HG02840 (cell line): ENCODE measurements at regions not wholly inside any gene's neighbourhood (a gene's known extent, or its start where the extent isn't known, plus 50 kb on each side); places are given as distances from the start of the nearest gene placed in this dataset.
"Not testable (repeated sequence)": the region's sequence is repeated elsewhere in the genome, so short reads cannot be mapped to it uniquely, and the experiment has no call there.

ENCODE experiments used
- ATAC-seq: cut with Tn5 transposase; IDR thresholded peaks from one replicate; pipeline ENCODE4 v1.9.1; 2021; ENCODE audit warnings: mild to moderate bottlenecking, moderate library complexity, moderate number of reproducible peaks; ENCODE audit not compliant: unreplicated experiment, low FRiP score

GRCh38 chr13:50225193-50226155 is 210.2 kb downstream of the KCNRG start:
- ATAC-seq, result no peak

- no peak for ATAC-seq
Measured at GRCh38 chr13:50226515-50227155, 211.4 kb downstream of the KCNRG start.

GRCh38 chr13:50227361-50227760 is 212.1 kb downstream of the KCNRG start:
- no peak for ATAC-seq

- ATAC-seq, result no peak
Measured at GRCh38 chr13:50228527-50228926, 213.3 kb downstream of the KCNRG start.

- ATAC-seq, result no peak
Measured at GRCh38 chr13:50229960-50230661, 214.9 kb downstream of the KCNRG start.

GRCh38 chr13:50230662-50230978 is 215.4 kb downstream of the KCNRG start:
- ATAC-seq, result no peak

- ATAC-seq, result not testable (repeated sequence)
Measured at GRCh38 chr13:50233574-50233973, 218.3 kb downstream of the KCNRG start.

GRCh38 chr13:50235604-50236342 is 220.5 kb downstream of the KCNRG start:
- ATAC-seq, result no peak

- peak; percentile 87 for ATAC-seq
Measured at GRCh38 chr13:50236898-50237318, 221.7 kb downstream of the KCNRG start.

- ATAC-seq, result no peak
Measured at GRCh38 chr13:50238922-50239321, 223.7 kb downstream of the KCNRG start.

- no peak for ATAC-seq
Measured at GRCh38 chr13:50241479-50241878, 226.2 kb downstream of the KCNRG start.

GRCh38 chr13:50243931-50244330 is 228.7 kb downstream of the KCNRG start:
- no peak for ATAC-seq

GRCh38 chr13:50244355-50244712 is 229.1 kb downstream of the KCNRG start:
- ATAC-seq, result no peak

- ATAC-seq, result peak; percentile 89
Measured at GRCh38 chr13:50244713-50245574, 229.7 kb downstream of the KCNRG start.

- no peak for ATAC-seq
Measured at GRCh38 chr13:50247223-50247622, 232.0 kb downstream of the KCNRG start.

- no peak for ATAC-seq
Measured at GRCh38 chr13:50248516-50249143, 233.4 kb downstream of the KCNRG start.

GRCh38 chr13:50249144-50249521 is 233.9 kb downstream of the KCNRG start:
- no peak for ATAC-seq

GRCh38 chr13:50250401-50250800 is 235.2 kb downstream of the KCNRG start:
- ATAC-seq, result no peak

GRCh38 chr13:50255639-50256038 is 240.4 kb downstream of the KCNRG start:
- ATAC-seq, result no peak
